ENCODE measurements at regions not wholly inside any gene's neighbourhood (a gene's known extent, or its start where the extent isn't known, plus 50 kb on each side); places are given as distances from the start of the nearest gene placed in this dataset.

DNA sequence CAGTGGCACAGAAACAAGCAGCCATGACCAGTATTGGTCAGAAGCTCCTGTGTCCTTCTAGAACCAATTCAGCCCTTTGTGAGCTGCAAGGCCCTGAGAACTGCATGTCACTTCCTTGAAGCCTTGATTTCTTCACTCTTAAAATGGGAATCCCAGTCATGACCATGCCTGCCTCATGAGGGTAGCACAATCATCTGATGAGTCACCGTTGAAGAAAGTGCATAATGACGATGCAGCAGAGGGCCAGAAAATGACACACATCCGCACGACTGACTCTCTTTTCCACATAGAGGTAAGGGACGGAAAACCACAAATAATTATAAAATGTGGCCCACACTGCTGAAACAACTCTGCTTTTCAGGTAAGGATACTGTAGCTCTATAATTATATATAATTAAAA, 777.4 kb downstream of the BCL11B start:
- TF ChIP-seq, protein P1, sequence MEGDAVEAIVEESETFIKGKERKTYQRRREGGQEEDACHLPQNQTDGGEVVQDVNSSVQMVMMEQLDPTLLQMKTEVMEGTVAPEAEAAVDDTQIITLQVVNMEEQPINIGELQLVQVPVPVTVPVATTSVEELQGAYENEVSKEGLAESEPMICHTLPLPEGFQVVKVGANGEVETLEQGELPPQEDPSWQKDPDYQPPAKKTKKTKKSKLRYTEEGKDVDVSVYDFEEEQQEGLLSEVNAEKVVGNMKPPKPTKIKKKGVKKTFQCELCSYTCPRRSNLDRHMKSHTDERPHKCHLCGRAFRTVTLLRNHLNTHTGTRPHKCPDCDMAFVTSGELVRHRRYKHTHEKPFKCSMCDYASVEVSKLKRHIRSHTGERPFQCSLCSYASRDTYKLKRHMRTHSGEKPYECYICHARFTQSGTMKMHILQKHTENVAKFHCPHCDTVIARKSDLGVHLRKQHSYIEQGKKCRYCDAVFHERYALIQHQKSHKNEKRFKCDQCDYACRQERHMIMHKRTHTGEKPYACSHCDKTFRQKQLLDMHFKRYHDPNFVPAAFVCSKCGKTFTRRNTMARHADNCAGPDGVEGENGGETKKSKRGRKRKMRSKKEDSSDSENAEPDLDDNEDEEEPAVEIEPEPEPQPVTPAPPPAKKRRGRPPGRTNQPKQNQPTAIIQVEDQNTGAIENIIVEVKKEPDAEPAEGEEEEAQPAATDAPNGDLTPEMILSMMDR (IDR thresholded peaks at IDR 0.05), result no peak
- no peak for TF ChIP-seq EP300 (IDR thresholded peaks at IDR 0.05)
